GM23338 (cell line): ENCODE measurements at regions not wholly inside any gene's neighbourhood (a gene's known extent, or its start where the extent isn't known, plus 50 kb on each side); places are given as distances from the start of the nearest gene placed in this dataset.

Experiments
- ATAC-seq: fragments of 200-7000 bp; cut with Tn5 transposase; 3 replicates; pipeline ENCODE4 v1.9.1; 2020
- DNase-seq: peaks from one replicate; pipeline ENCODE4 v3.0.0-alpha.2; 2015; ENCODE audit warnings: low spot score
- H2AFZ ChIP-seq: fragments of 200-600 bp; sonication (generic); 2 replicates; pipeline ENCODE4 v1.8.0; 2016; ENCODE audit warnings: antibody characterized with exemption, mild to moderate bottlenecking, moderate library complexity
- H3F3A ChIP-seq: fragments of 200-600 bp; sonication (generic); replicated peaks from 2 replicates; pipeline ENCODE4 v1.8.0; 2017; ENCODE audit warnings: antibody characterized with exemption, mixed run types, low read depth
- H3K27ac ChIP-seq: fragments of 200-600 bp; sonication (generic); 2 replicates; pipeline ENCODE4 v1.6.1; 2016; ENCODE audit warnings: low read depth
- H3K27me3 ChIP-seq: fragments of 200-600 bp; sonication (generic); 2 replicates; pipeline ENCODE4 v1.8.0; 2016; ENCODE audit warnings: mild to moderate bottlenecking, mixed run types, moderate library complexity; ENCODE audit not compliant: insufficient read depth
- H3K36me3 ChIP-seq: fragments of 200-600 bp; sonication (generic); 2 replicates; pipeline ENCODE4 v1.8.0; 2016; ENCODE audit warnings: mild to moderate bottlenecking; ENCODE audit not compliant: insufficient read depth
- H3K4me1 ChIP-seq: fragments of 200-600 bp; sonication (generic); 2 replicates; pipeline ENCODE4 v1.8.0; 2016; ENCODE audit warnings: mild to moderate bottlenecking, moderate library complexity; ENCODE audit not compliant: insufficient read depth
- H3K4me2 ChIP-seq: fragments of 200-600 bp; sonication (generic); 2 replicates; pipeline ENCODE4 v1.7.1; 2017; ENCODE audit warnings: mixed run types
- H3K4me3 ChIP-seq: fragments of 200-600 bp; sonication (generic); 2 replicates; pipeline ENCODE4 v1.6.1; 2016; ENCODE audit warnings: mixed run types
- H3K79me2 ChIP-seq: fragments of 200-600 bp; sonication (generic); replicated peaks from 2 replicates; pipeline ENCODE4 v1.8.0; 2017; ENCODE audit warnings: mild to moderate bottlenecking; ENCODE audit not compliant: insufficient read depth
- H3K9me2 ChIP-seq: fragments of 200-600 bp; sonication (generic); 2 replicates; pipeline ENCODE4 v1.8.0; 2017; ENCODE audit not compliant: insufficient read depth
- H4K20me1 ChIP-seq: fragments of 200-600 bp; sonication (generic); replicated peaks from 2 replicates; pipeline ENCODE4 v1.8.0; 2017; ENCODE audit warnings: mild to moderate bottlenecking; ENCODE audit not compliant: insufficient read depth
- H3K27ac Mint-ChIP-seq: 2 replicates; pipeline ENCODE4 v1.8.0; 2020; ENCODE audit warnings: inconsistent platforms, mild to moderate bottlenecking, moderate library complexity, mixed read lengths
- H3K27me3 Mint-ChIP-seq: 3 replicates; pipeline ENCODE4 v1.8.0; 2022; ENCODE audit warnings: low read depth, mild to moderate bottlenecking, moderate library complexity, mixed read lengths, inconsistent platforms; ENCODE audit not compliant: insufficient read depth, poor library complexity
- H3K36me3 Mint-ChIP-seq: 3 replicates; pipeline ENCODE4 v1.8.0; 2021; ENCODE audit warnings: low read depth, mild to moderate bottlenecking, inconsistent platforms, moderate library complexity, mixed read lengths
- H3K4me1 Mint-ChIP-seq: 3 replicates; pipeline ENCODE4 v1.8.0; 2020; ENCODE audit warnings: mild to moderate bottlenecking, inconsistent platforms, mixed read lengths
- H3K4me3 Mint-ChIP-seq: 3 replicates; pipeline ENCODE4 v1.8.0; 2021; ENCODE audit warnings: moderate library complexity, mild to moderate bottlenecking, inconsistent platforms, mixed read lengths
- H3K9me3 Mint-ChIP-seq: 3 replicates; pipeline ENCODE4 v1.8.0; 2020; ENCODE audit warnings: moderate library complexity, mild to moderate bottlenecking, inconsistent platforms, mixed read lengths
- CREB1 ChIP-seq: fragments of 250-450 bp; sonication (Bioruptor Pico); IDR thresholded peaks from 2 replicates; pipeline ENCODE4 v1.5.0; 2020; ENCODE audit warnings: low read depth, mild to moderate bottlenecking, moderate library complexity
- EZH2 ChIP-seq: fragments of 200-600 bp; sonication (generic); IDR thresholded peaks from one replicate; pipeline ENCODE4 v1.8.0; 2017; ENCODE audit warnings: antibody characterized with exemption, mild to moderate bottlenecking, low read depth; ENCODE audit not compliant: unreplicated experiment
- EZH2phosphoT487 ChIP-seq: fragments of 200-600 bp; sonication (generic); IDR thresholded peaks from one replicate; pipeline ENCODE4 v1.8.1; 2018; ENCODE audit warnings: antibody characterized with exemption; ENCODE audit not compliant: unreplicated experiment
- JUNB ChIP-seq: IDR thresholded peaks from one replicate; pipeline ENCODE4 v1.6.1; 2016; ENCODE audit warnings: antibody characterized with exemption; ENCODE audit not compliant: unreplicated experiment
- NANOG ChIP-seq: IDR thresholded peaks from 2 replicates; pipeline ENCODE4 v1.6.1; 2016; ENCODE audit warnings: antibody characterized with exemption, borderline replicate concordance
- POLR2AphosphoS5 ChIP-seq: IDR thresholded peaks from 2 replicates; pipeline ENCODE4 v1.6.1; 2016; ENCODE audit warnings: antibody characterized with exemption, low read depth
- STAT1 ChIP-seq: IDR thresholded peaks from one replicate; pipeline ENCODE4 v1.6.1; 2016; ENCODE audit warnings: antibody characterized with exemption; ENCODE audit not compliant: unreplicated experiment
- ZNF114 ChIP-seq: fragments of 250-450 bp; sonication (Bioruptor Pico); IDR thresholded peaks from 2 replicates; pipeline ENCODE4 v1.5.0; 2020; ENCODE audit warnings: mild to moderate bottlenecking, moderate library complexity
- ZNF331 ChIP-seq: fragments of 250-450 bp; sonication (Bioruptor Pico); IDR thresholded peaks from 2 replicates; pipeline ENCODE4 v1.5.0; 2020; ENCODE audit warnings: low read depth, mild to moderate bottlenecking, moderate library complexity
- TF ChIP-seq, protein P1 (sequence below), 2 experiments: fragments of 200-600 bp in 1 of 2; sonication (generic) in 1 of 2; conservative IDR thresholded peaks; 2 replicates each; pipeline versions ENCODE4 v1.5.1 to v1.6.1; 2016 to 2017; ENCODE audit warnings: antibody characterized with exemption in 2 of 2, low read depth in 2 of 2, mild to moderate bottlenecking in 2 of 2, moderate library complexity in 1 of 2
- TF ChIP-seq, protein P2 (sequence below): IDR thresholded peaks from one replicate; pipeline ENCODE4 v1.6.1; 2018; ENCODE audit warnings: antibody characterized with exemption; ENCODE audit not compliant: unreplicated experiment
- TF ChIP-seq, protein P3 (sequence below): fragments of 250-450 bp; sonication (Bioruptor Pico); IDR thresholded peaks from 2 replicates; pipeline ENCODE4 v1.5.0; 2020; ENCODE audit warnings: mild to moderate bottlenecking, moderate library complexity
- TF ChIP-seq, protein P4 (sequence below): IDR thresholded peaks from 2 replicates; pipeline ENCODE4 v1.6.1; 2016; ENCODE audit warnings: antibody characterized with exemption

DNA sequence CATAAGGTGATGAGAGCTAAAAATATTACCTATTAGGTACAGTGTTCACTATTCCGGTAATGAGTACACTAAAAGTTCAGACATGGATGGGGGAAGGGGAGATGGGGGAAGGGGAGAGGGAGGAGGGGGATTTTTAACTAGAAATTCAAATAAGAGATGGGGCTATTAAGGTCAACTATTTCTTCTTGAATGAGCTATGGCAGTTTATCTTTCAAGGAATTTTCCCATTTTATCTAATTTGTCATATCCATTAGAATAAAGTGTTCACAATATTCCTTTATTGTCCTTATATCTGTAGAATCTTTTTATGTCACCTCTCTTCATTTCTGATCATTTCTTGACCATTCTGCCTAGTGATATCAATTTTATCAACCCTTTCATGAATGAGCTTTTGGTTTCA, 362.4 kb downstream of the SUCLA2 start:
- peaks cover 28% of the 10 kb centered on the region for H3K9me3 Mint-ChIP-seq
- H3K36me3 ChIP-seq, result no peaks in the 10 kb centered on the region
- no peaks in the 10 kb centered on the region for H3F3A ChIP-seq
- no peaks in the 10 kb centered on the region for H3K4me1 ChIP-seq
- peaks cover 9% of the 10 kb centered on the region; the same call in 2 of the 3 replicates for H3K36me3 Mint-ChIP-seq
- no peak overlapping the region for H3K27ac ChIP-seq
- no peak overlapping the region for H3K4me2 ChIP-seq
- ATAC-seq (no peak), DNase-seq (no peak)
- no peak overlapping the region for H2AFZ ChIP-seq
- H3K4me3 Mint-ChIP-seq, result no peak overlapping the region
- TF ChIP-seq ZNF114 (CRISPR knock-in tag), result no peak
- no peak for TF ChIP-seq JUNB
- TF ChIP-seq, protein P1, sequence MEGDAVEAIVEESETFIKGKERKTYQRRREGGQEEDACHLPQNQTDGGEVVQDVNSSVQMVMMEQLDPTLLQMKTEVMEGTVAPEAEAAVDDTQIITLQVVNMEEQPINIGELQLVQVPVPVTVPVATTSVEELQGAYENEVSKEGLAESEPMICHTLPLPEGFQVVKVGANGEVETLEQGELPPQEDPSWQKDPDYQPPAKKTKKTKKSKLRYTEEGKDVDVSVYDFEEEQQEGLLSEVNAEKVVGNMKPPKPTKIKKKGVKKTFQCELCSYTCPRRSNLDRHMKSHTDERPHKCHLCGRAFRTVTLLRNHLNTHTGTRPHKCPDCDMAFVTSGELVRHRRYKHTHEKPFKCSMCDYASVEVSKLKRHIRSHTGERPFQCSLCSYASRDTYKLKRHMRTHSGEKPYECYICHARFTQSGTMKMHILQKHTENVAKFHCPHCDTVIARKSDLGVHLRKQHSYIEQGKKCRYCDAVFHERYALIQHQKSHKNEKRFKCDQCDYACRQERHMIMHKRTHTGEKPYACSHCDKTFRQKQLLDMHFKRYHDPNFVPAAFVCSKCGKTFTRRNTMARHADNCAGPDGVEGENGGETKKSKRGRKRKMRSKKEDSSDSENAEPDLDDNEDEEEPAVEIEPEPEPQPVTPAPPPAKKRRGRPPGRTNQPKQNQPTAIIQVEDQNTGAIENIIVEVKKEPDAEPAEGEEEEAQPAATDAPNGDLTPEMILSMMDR (conservative IDR thresholded peaks at IDR 0.05; ENCODE audit: low read depth in 2 of 2), result no peak
- no peak for TF ChIP-seq EZH2phosphoT487
- TF ChIP-seq CREB1 (CRISPR knock-in tag), result no peak
- TF ChIP-seq, protein P2, sequence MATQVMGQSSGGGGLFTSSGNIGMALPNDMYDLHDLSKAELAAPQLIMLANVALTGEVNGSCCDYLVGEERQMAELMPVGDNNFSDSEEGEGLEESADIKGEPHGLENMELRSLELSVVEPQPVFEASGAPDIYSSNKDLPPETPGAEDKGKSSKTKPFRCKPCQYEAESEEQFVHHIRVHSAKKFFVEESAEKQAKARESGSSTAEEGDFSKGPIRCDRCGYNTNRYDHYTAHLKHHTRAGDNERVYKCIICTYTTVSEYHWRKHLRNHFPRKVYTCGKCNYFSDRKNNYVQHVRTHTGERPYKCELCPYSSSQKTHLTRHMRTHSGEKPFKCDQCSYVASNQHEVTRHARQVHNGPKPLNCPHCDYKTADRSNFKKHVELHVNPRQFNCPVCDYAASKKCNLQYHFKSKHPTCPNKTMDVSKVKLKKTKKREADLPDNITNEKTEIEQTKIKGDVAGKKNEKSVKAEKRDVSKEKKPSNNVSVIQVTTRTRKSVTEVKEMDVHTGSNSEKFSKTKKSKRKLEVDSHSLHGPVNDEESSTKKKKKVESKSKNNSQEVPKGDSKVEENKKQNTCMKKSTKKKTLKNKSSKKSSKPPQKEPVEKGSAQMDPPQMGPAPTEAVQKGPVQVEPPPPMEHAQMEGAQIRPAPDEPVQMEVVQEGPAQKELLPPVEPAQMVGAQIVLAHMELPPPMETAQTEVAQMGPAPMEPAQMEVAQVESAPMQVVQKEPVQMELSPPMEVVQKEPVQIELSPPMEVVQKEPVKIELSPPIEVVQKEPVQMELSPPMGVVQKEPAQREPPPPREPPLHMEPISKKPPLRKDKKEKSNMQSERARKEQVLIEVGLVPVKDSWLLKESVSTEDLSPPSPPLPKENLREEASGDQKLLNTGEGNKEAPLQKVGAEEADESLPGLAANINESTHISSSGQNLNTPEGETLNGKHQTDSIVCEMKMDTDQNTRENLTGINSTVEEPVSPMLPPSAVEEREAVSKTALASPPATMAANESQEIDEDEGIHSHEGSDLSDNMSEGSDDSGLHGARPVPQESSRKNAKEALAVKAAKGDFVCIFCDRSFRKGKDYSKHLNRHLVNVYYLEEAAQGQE, result no peak
- TF ChIP-seq NANOG, result no peak
- TF ChIP-seq EZH2, result no peak
- TF ChIP-seq, protein P3, sequence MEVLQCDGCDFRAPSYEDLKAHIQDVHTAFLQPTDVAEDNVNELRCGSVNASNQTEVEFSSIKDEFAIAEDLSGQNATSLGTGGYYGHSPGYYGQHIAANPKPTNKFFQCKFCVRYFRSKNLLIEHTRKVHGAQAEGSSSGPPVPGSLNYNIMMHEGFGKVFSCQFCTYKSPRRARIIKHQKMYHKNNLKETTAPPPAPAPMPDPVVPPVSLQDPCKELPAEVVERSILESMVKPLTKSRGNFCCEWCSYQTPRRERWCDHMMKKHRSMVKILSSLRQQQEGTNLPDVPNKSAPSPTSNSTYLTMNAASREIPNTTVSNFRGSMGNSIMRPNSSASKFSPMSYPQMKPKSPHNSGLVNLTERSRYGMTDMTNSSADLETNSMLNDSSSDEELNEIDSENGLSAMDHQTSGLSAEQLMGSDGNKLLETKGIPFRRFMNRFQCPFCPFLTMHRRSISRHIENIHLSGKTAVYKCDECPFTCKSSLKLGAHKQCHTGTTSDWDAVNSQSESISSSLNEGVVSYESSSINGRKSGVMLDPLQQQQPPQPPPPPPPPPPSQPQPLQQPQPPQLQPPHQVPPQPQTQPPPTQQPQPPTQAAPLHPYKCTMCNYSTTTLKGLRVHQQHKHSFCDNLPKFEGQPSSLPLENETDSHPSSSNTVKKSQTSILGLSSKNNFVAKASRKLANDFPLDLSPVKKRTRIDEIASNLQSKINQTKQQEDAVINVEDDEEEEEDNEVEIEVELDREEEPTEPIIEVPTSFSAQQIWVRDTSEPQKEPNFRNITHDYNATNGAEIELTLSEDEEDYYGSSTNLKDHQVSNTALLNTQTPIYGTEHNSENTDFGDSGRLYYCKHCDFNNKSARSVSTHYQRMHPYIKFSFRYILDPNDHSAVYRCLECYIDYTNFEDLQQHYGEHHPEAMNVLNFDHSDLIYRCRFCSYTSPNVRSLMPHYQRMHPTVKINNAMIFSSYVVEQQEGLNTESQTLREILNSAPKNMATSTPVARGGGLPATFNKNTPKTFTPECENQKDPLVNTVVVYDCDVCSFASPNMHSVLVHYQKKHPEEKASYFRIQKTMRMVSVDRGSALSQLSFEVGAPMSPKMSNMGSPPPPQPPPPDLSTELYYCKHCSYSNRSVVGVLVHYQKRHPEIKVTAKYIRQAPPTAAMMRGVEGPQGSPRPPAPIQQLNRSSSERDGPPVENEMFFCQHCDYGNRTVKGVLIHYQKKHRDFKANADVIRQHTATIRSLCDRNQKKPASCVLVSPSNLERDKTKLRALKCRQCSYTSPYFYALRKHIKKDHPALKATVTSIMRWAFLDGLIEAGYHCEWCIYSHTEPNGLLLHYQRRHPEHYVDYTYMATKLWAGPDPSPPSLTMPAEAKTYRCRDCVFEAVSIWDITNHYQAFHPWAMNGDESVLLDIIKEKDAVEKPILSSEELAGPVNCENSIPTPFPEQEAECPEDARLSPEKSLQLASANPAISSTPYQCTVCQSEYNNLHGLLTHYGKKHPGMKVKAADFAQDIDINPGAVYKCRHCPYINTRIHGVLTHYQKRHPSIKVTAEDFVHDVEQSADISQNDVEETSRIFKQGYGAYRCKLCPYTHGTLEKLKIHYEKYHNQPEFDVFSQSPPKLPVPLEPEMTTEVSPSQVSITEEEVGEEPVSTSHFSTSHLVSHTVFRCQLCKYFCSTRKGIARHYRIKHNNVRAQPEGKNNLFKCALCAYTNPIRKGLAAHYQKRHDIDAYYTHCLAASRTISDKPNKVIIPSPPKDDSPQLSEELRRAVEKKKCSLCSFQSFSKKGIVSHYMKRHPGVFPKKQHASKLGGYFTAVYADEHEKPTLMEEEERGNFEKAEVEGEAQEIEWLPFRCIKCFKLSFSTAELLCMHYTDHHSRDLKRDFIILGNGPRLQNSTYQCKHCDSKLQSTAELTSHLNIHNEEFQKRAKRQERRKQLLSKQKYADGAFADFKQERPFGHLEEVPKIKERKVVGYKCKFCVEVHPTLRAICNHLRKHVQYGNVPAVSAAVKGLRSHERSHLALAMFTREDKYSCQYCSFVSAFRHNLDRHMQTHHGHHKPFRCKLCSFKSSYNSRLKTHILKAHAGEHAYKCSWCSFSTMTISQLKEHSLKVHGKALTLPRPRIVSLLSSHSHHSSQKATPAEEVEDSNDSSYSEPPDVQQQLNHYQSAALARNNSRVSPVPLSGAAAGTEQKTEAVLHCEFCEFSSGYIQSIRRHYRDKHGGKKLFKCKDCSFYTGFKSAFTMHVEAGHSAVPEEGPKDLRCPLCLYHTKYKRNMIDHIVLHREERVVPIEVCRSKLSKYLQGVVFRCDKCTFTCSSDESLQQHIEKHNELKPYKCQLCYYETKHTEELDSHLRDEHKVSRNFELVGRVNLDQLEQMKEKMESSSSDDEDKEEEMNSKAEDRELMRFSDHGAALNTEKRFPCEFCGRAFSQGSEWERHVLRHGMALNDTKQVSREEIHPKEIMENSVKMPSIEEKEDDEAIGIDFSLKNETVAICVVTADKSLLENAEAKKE (CRISPR knock-in tag), result no peak
- TF ChIP-seq, protein P4, sequence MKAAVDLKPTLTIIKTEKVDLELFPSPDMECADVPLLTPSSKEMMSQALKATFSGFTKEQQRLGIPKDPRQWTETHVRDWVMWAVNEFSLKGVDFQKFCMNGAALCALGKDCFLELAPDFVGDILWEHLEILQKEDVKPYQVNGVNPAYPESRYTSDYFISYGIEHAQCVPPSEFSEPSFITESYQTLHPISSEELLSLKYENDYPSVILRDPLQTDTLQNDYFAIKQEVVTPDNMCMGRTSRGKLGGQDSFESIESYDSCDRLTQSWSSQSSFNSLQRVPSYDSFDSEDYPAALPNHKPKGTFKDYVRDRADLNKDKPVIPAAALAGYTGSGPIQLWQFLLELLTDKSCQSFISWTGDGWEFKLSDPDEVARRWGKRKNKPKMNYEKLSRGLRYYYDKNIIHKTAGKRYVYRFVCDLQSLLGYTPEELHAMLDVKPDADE, result no peak
- TF ChIP-seq ZNF331, result no peak
- TF ChIP-seq STAT1, result no peak
- TF ChIP-seq POLR2AphosphoS5, result no peak
- H3K9me2 ChIP-seq, result peaks cover 4% of the 10 kb centered on the region; the same call in 1 of the 2 replicates
- no peaks in the 10 kb centered on the region for H3K27me3 ChIP-seq
- H3K27me3 Mint-ChIP-seq, result no peaks in the 10 kb centered on the region
- no peak overlapping the region for H3K27ac Mint-ChIP-seq
- no peaks in the 10 kb centered on the region for H3K79me2 ChIP-seq
- H4K20me1 ChIP-seq, result no peaks in the 10 kb centered on the region
- H3K4me1 Mint-ChIP-seq, result no peaks in the 10 kb centered on the region
- H3K4me3 ChIP-seq, result no peak overlapping the region
